IMR-90 (cell line): ENCODE measurements at regions not wholly inside any gene's neighbourhood (a gene's known extent, or its start where the extent isn't known, plus 50 kb on each side); places are given as distances from the start of the nearest gene placed in this dataset.

ENCODE experiments used
- ATAC-seq: fragments of 200-7000 bp; cut with Tn5 transposase; 2 replicates; pipeline ENCODE4 v1.9.1; 2020; ENCODE audit warnings: low read depth, mild to moderate bottlenecking, moderate library complexity
- BruUV-seq: library from RNA; stranded (reverse); fragments of 400-500 nt; replicated peaks from 2 replicates; lab custom pipeline; 2021; lab: Mats Ljungman, UMichigan
- CTCF ChIA-PET: fragments of 300-600 bp; formaldehyde crosslinking; extraction: SDS; loops from one replicate; lab custom pipeline; 2021; ENCODE audit warnings: antibody characterized with exemption; lab: Yijun Ruan, JAX
- POLR2A ChIA-PET: fragments of 300-600 bp; sonication (Branson Sonifier 250); formaldehyde crosslinking; loops from one replicate; lab custom pipeline; 2022; ENCODE audit warnings: antibody characterized with exemption; ENCODE audit not compliant: unreplicated experiment; lab: Charles Lee
- DNase-seq: peaks from one replicate; pipeline ENCODE4 v3.0.0; 2013
- H2AFZ ChIP-seq: replicated peaks from 2 replicates; pipeline ENCODE3; 2013; ENCODE audit warnings: low read length, mild to moderate bottlenecking; ENCODE audit not compliant: poor library complexity
- H2AK5ac ChIP-seq: 2 replicates; pipeline ENCODE4 v1.6.1; 2013; ENCODE audit warnings: low read depth, low read length, inconsistent platforms
- H2AK9ac ChIP-seq: replicated peaks from 2 replicates; pipeline ENCODE3; 2013; ENCODE audit warnings: mild to moderate bottlenecking, low read depth, low read length, moderate library complexity; ENCODE audit not compliant: poor library complexity
- H2BK120ac ChIP-seq: 2 replicates; pipeline ENCODE4 v1.6.1; 2013; ENCODE audit warnings: low read depth, low read length, inconsistent platforms
- H2BK15ac ChIP-seq: 3 replicates; pipeline ENCODE4 v1.6.1; 2013; ENCODE audit warnings: low read depth, low read length, inconsistent platforms
- H2BK20ac ChIP-seq: 2 replicates; pipeline ENCODE4 v1.6.1; 2013; ENCODE audit warnings: low read depth, mild to moderate bottlenecking, inconsistent platforms, low read length, moderate library complexity
- H2BK5ac ChIP-seq: 2 replicates; pipeline ENCODE4 v1.6.1; 2013; ENCODE audit warnings: mild to moderate bottlenecking, low read depth, low read length, inconsistent platforms; ENCODE audit not compliant: poor library complexity, severe bottlenecking
- H3K14ac ChIP-seq: replicated peaks from 2 replicates; pipeline ENCODE4 v1.6.1; 2013; ENCODE audit warnings: low read depth, low read length, inconsistent platforms
- H3K18ac ChIP-seq: 2 replicates; pipeline ENCODE4 v1.6.1; 2013; ENCODE audit warnings: low read depth, low read length, control low read depth
- H3K23ac ChIP-seq: 2 replicates; pipeline ENCODE4 v1.6.1; 2013; ENCODE audit warnings: low read depth, low read length, inconsistent platforms
- H3K27ac ChIP-seq: 2 replicates; pipeline ENCODE4 v1.5.1; 2013; ENCODE audit warnings: mild to moderate bottlenecking, control low read depth, low read length; ENCODE audit not compliant: insufficient read depth
- H3K27me3 ChIP-seq: 2 replicates; pipeline ENCODE4 v1.6.1; 2013; ENCODE audit warnings: low read length; ENCODE audit not compliant: control insufficient read depth, insufficient read depth
- H3K36me3 ChIP-seq: 2 replicates; pipeline ENCODE4 v1.6.1; 2013; ENCODE audit warnings: low read length, mixed read lengths; ENCODE audit not compliant: control insufficient read depth, insufficient read depth
- H3K4ac ChIP-seq: 2 replicates; pipeline ENCODE4 v1.6.1; 2013; ENCODE audit warnings: low read depth, low read length, inconsistent platforms
- H3K4me1 ChIP-seq: 2 replicates; pipeline ENCODE4 v1.6.1; 2013; ENCODE audit warnings: low read length, mixed read lengths; ENCODE audit not compliant: control insufficient read depth, insufficient read depth
- H3K4me2 ChIP-seq: 2 replicates; pipeline ENCODE4 v1.6.1; 2013; ENCODE audit warnings: low read depth, mild to moderate bottlenecking, control low read depth, low read length, moderate library complexity
- H3K4me3 ChIP-seq: 2 replicates; pipeline ENCODE4 v1.5.1; 2013; ENCODE audit warnings: low read depth, mild to moderate bottlenecking, control low read depth, low read length, moderate library complexity; ENCODE audit not compliant: insufficient read depth
- H3K56ac ChIP-seq: 2 replicates; pipeline ENCODE4 v1.6.1; 2013; ENCODE audit warnings: low read length, inconsistent platforms; ENCODE audit not compliant: insufficient read depth; ENCODE audit errors: extremely low read depth
- H3K79me1 ChIP-seq, 2 experiments: 2 replicates each; pipeline ENCODE4 v1.6.1; 2013; ENCODE audit warnings: low read length in 2 of 2, inconsistent platforms in 1 of 2, low read depth in 1 of 2
- H3K9ac ChIP-seq: 2 replicates; pipeline ENCODE4 v1.6.1; 2013; ENCODE audit warnings: low read depth, low read length, control low read depth
- H3K9me1 ChIP-seq: 2 replicates; pipeline ENCODE4 v1.6.1; 2013; ENCODE audit warnings: low read length, inconsistent platforms; ENCODE audit not compliant: insufficient read depth
- H3K9me3 ChIP-seq: 2 replicates; pipeline ENCODE4 v1.6.1; 2013; ENCODE audit warnings: low read length; ENCODE audit not compliant: control insufficient read depth, insufficient read depth
- H4K20me1 ChIP-seq: 2 replicates; pipeline ENCODE4 v1.6.1; 2013; ENCODE audit warnings: low read length, inconsistent platforms; ENCODE audit not compliant: insufficient read depth
- H4K5ac ChIP-seq: 2 replicates; pipeline ENCODE4 v1.6.1; 2013; ENCODE audit warnings: mild to moderate bottlenecking, low read depth, low read length, control low read depth
- H4K8ac ChIP-seq, 2 experiments: 2 replicates each; pipeline ENCODE4 v1.6.1; 2013; ENCODE audit warnings: low read depth in 2 of 2, low read length in 2 of 2, control low read depth in 1 of 2, inconsistent platforms in 1 of 2
- H4K91ac ChIP-seq: 2 replicates; pipeline ENCODE4 v1.6.1; 2013; ENCODE audit warnings: low read depth, low read length, inconsistent platforms; ENCODE audit not compliant: insufficient read depth
- BHLHE40 ChIP-seq: fragments of 150-350 bp; IDR thresholded peaks from 2 replicates; pipeline ENCODE4 v1.6.1; 2016; ENCODE audit warnings: mild to moderate bottlenecking, low read depth, low read length
- CEBPB ChIP-seq: IDR thresholded peaks from 2 replicates; pipeline ENCODE4 v1.6.1; 2012; ENCODE audit warnings: low read depth, low read length, improper control_type of control experiment
- MAFK ChIP-seq: IDR thresholded peaks from 2 replicates; pipeline ENCODE4 v1.6.1; 2012; ENCODE audit warnings: low read depth, low read length, improper control_type of control experiment
- MXI1 ChIP-seq: IDR thresholded peaks from 2 replicates; pipeline ENCODE4 v1.6.1; 2012; ENCODE audit warnings: low read depth, mild to moderate bottlenecking, low read length, moderate library complexity, borderline replicate concordance
- NFE2L2 ChIP-seq: fragments of 150-350 bp; IDR thresholded peaks from 2 replicates; pipeline ENCODE4 v1.6.1; 2016; ENCODE audit warnings: low read depth, mild to moderate bottlenecking, low read length
- POLR2A ChIP-seq: IDR thresholded peaks from 2 replicates; pipeline ENCODE4 v1.6.1; 2012; ENCODE audit warnings: mild to moderate bottlenecking, low read depth, low read length
- RAD21 ChIP-seq: IDR thresholded peaks from 2 replicates; pipeline ENCODE4 v1.6.1; 2012; ENCODE audit warnings: low read length, improper control_type of control experiment
- RFX5 ChIP-seq: IDR thresholded peaks from 2 replicates; pipeline ENCODE4 v1.8.0; 2012; ENCODE audit warnings: low read depth, mild to moderate bottlenecking, low read length, moderate library complexity
- SMC3 ChIP-seq: fragments of 150-350 bp; IDR thresholded peaks from 2 replicates; pipeline ENCODE4 v1.6.1; 2016; ENCODE audit warnings: low read depth, mild to moderate bottlenecking, antibody characterized with exemption, low read length, moderate library complexity
- WGBS, 2 experiments: methylation state at CpG; one replicate each; pipeline versions ENCODE4 v1.1.5 to v1.1.7; 2013; ENCODE audit warnings: missing lambda C conversion rate in 2 of 2; ENCODE audit not compliant: insufficient read length in 1 of 2; ENCODE audit errors: extremely low coverage in 2 of 2; 5-methylcytosine and 5-hydroxymethylcytosine counted together
- dilution Hi-C: fragments of 300-500 bp; cut with HindIII; formaldehyde crosslinking; loops from one replicate; pipeline ENCODE4 v1.14.3; 2018; ENCODE audit warnings: low sequenced_read_pairs; ENCODE audit not compliant: unreplicated experiment
- in situ Hi-C: fragments of 300-500 bp; cut with MboI; formaldehyde crosslinking; loops from 3 replicates; pipeline ENCODE4 v1.14.3; 2019; ENCODE audit warnings: low sequenced_read_pairs, inconsistent platforms, mixed read lengths
- intact Hi-C: fragments of 100-400 bp; cut with micrococcal nuclease; formaldehyde crosslinking; loops from 2 replicates; pipeline ENCODE4 v1.10.0; 2022
- TF ChIP-seq, protein P1 (sequence below): conservative IDR thresholded peaks from 2 replicates; pipeline ENCODE4 v1.5.1; 2012; ENCODE audit warnings: mild to moderate bottlenecking, low read depth, low read length, improper control_type of control experiment
- TF ChIP-seq, protein P2 (sequence below): fragments of 150-350 bp; IDR thresholded peaks from 2 replicates; pipeline ENCODE4 v1.6.1; 2016; ENCODE audit warnings: low read depth, mild to moderate bottlenecking, low read length, moderate library complexity, borderline replicate concordance

DNA sequence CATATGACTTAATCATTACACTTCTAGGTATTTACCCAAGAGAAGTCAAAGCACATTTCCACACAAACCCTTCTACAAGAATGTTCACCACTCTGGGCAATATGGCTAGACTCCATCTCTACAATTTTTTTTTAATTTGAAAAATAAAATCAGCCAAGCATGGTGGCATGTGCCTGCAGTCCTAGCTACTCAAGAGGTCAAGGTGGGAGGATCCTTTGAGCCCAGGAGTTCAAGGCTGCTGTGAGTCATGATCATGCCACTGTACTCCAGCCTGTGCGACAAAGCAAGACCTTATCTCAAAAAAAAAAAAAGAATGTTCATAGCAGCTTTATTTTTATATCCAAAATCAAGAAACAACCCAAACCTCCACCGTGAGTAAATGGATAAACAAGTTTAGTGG lies 70.3 kb upstream of the MBNL3 start:
- CTCF ChIA-PET: no interaction called here
- WGBS, 2 experiments: no CpG with 5 or more reads among the region's 2 CpGs

More for the DNA sequence above, 70.3 kb upstream of the MBNL3 start:
- Histone ChIP-seq H4K5ac (no peak overlapping the region), H3K18ac (no peak overlapping the region), H2AFZ (no peak overlapping the region), H2AK5ac (no peak overlapping the region), H2BK20ac (no peak overlapping the region), H4K91ac (no peak overlapping the region), H3K14ac (no peak overlapping the region), H3K36me3 (no peaks in the 10 kb centered on the region), H3K4ac (no peak overlapping the region), H2BK15ac (no peak overlapping the region), H4K20me1 (no peaks in the 10 kb centered on the region), H2BK120ac (no peak overlapping the region), H3K27ac (no peak overlapping the region), H2BK5ac (no peak overlapping the region), H3K27me3 (0 out of 2 replicates have a peak, but pooled peaks cover 1% of the 10 kb centered on the region), H3K9me3 (no peaks in the 10 kb centered on the region), H3K4me2 (no peak overlapping the region), H3K4me1 (no peaks in the 10 kb centered on the region), H2AK9ac (no peak overlapping the region), H3K23ac (no peak overlapping the region), H3K56ac (no peak overlapping the region), H3K9me1 (no peaks in the 10 kb centered on the region), H3K4me3 (no peak overlapping the region), H3K79me1 (no peaks in the 10 kb centered on the region), H4K8ac (no peak overlapping the region), H3K9ac (no peak overlapping the region)
- ATAC-seq (no peak), DNase-seq (no peak)
- in situ Hi-C loops (no loop called here), intact Hi-C loops (no loop called here), dilution Hi-C loops (no loop called here)
- no peak for TF ChIP-seq RFX5
- TF ChIP-seq MAFK: no peak
- TF ChIP-seq, protein P1, sequence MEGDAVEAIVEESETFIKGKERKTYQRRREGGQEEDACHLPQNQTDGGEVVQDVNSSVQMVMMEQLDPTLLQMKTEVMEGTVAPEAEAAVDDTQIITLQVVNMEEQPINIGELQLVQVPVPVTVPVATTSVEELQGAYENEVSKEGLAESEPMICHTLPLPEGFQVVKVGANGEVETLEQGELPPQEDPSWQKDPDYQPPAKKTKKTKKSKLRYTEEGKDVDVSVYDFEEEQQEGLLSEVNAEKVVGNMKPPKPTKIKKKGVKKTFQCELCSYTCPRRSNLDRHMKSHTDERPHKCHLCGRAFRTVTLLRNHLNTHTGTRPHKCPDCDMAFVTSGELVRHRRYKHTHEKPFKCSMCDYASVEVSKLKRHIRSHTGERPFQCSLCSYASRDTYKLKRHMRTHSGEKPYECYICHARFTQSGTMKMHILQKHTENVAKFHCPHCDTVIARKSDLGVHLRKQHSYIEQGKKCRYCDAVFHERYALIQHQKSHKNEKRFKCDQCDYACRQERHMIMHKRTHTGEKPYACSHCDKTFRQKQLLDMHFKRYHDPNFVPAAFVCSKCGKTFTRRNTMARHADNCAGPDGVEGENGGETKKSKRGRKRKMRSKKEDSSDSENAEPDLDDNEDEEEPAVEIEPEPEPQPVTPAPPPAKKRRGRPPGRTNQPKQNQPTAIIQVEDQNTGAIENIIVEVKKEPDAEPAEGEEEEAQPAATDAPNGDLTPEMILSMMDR: no peak
- no peak for TF ChIP-seq CEBPB
- TF ChIP-seq MXI1: no peak
- no peak for TF ChIP-seq RAD21
- TF ChIP-seq SMC3: no peak
- TF ChIP-seq POLR2A: no peak
- TF ChIP-seq, protein P2, sequence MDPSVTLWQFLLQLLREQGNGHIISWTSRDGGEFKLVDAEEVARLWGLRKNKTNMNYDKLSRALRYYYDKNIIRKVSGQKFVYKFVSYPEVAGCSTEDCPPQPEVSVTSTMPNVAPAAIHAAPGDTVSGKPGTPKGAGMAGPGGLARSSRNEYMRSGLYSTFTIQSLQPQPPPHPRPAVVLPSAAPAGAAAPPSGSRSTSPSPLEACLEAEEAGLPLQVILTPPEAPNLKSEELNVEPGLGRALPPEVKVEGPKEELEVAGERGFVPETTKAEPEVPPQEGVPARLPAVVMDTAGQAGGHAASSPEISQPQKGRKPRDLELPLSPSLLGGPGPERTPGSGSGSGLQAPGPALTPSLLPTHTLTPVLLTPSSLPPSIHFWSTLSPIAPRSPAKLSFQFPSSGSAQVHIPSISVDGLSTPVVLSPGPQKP: no peak
- no peak for TF ChIP-seq NFE2L2
- TF ChIP-seq BHLHE40: no peak
- BruUV-seq: no TSS peak
- POLR2A ChIA-PET: no interaction called here
